SK-N-SH (cell line): ENCODE measurements at regions not wholly inside any gene's neighbourhood (a gene's known extent, or its start where the extent isn't known, plus 50 kb on each side); places are given as distances from the start of the nearest gene placed in this dataset.

Experiments used
- CTCF ChIA-PET: fragments of 300-600, 350-600 bp; formaldehyde crosslinking; extraction: SDS; loops from one replicate; lab custom pipeline; 2021; lab: Yijun Ruan, JAX
- POLR2A ChIA-PET: fragments of 350-600 bp; sonication (Branson Sonifier 250); formaldehyde crosslinking; extraction: SDS; loops from one replicate; lab custom pipeline; 2020; ENCODE audit warnings: antibody characterized with exemption, inconsistent platforms; lab: Yijun Ruan, JAX
- DNase-seq: peaks from one replicate; pipeline ENCODE4 v3.0.0; 2012
- H2AFZ ChIP-seq: fragments of 200-600 bp; sonication (generic); 2 replicates; pipeline ENCODE4 v1.8.1; 2016; ENCODE audit warnings: antibody characterized with exemption, mild to moderate bottlenecking, low read depth
- H3F3A ChIP-seq: fragments of 200-600 bp; sonication (generic); replicated peaks from 2 replicates; pipeline ENCODE3; 2016; ENCODE audit warnings: antibody characterized with exemption, mild to moderate bottlenecking; ENCODE audit not compliant: insufficient read depth
- H3K27ac ChIP-seq, 2 experiments: fragments of 200-500 bp in 1 of 2; fragments of 200-600 bp in 1 of 2; sonication (Bioruptor generic) in 1 of 2; sonication (generic), shearing (Covaris generic) in 1 of 2; 2 replicates each; pipeline versions ENCODE4 v1.5.1 to v1.6.1; 2014 to 2016; ENCODE audit warnings: low read depth in 2 of 2, inconsistent platforms in 1 of 2, low read length in 1 of 2, mild to moderate bottlenecking in 1 of 2, mixed read lengths in 1 of 2
- H3K27me3 ChIP-seq: fragments of 200-600 bp; sonication (generic), shearing (Covaris generic); 2 replicates; pipeline ENCODE4 v1.6.1; 2016; ENCODE audit warnings: mixed run types; ENCODE audit not compliant: insufficient read depth
- H3K36me3 ChIP-seq, 2 experiments: fragments of 200-500 bp in 1 of 2; fragments of 200-600 bp in 1 of 2; sonication (Bioruptor generic) in 1 of 2; sonication (generic) in 1 of 2; replicated peaks in 1 of 2; 2 replicates each; pipeline versions ENCODE3 to v1.5.1; 2014 to 2016; ENCODE audit warnings: low read length in 1 of 2, mild to moderate bottlenecking in 1 of 2; ENCODE audit not compliant: insufficient read depth in 2 of 2, control insufficient read depth in 1 of 2
- H3K4me1 ChIP-seq, 2 experiments: fragments of 200-500 bp in 1 of 2; fragments of 200-600 bp in 1 of 2; sonication (Bioruptor generic) in 1 of 2; sonication (generic), shearing (Covaris generic) in 1 of 2; 2 replicates each; pipeline versions ENCODE4 v1.5.1 to v1.6.1; 2014 to 2016; ENCODE audit warnings: low read depth in 1 of 2, low read length in 1 of 2, mixed run types in 1 of 2; ENCODE audit not compliant: insufficient read depth in 2 of 2, control insufficient read depth in 1 of 2
- H3K4me2 ChIP-seq: fragments of 200-600 bp; sonication (generic), shearing (Covaris generic); 2 replicates; pipeline ENCODE4 v1.6.1; 2017; ENCODE audit warnings: mixed run types
- H3K4me3 ChIP-seq, 2 experiments: fragments of 200-500 bp in 1 of 2; fragments of 200-600 bp in 1 of 2; sonication (Bioruptor generic) in 1 of 2; sonication (generic), shearing (Covaris generic) in 1 of 2; 2 replicates each; pipeline versions ENCODE4 v1.5.1 to v1.8.1; 2014 to 2016; ENCODE audit warnings: low read depth in 2 of 2, inconsistent platforms in 1 of 2, low read length in 1 of 2, mild to moderate bottlenecking in 1 of 2, mixed read lengths in 1 of 2, moderate library complexity in 1 of 2
- H3K79me2 ChIP-seq: fragments of 200-600 bp; sonication (generic); 2 replicates; pipeline ENCODE4 v1.8.1; 2017; ENCODE audit warnings: mild to moderate bottlenecking; ENCODE audit not compliant: insufficient read depth
- H3K9ac ChIP-seq: fragments of 200-600 bp; sonication (generic); 2 replicates; pipeline ENCODE4 v1.6.1; 2017; ENCODE audit warnings: mixed run types
- H3K9me2 ChIP-seq: fragments of 200-600 bp; sonication (generic); 2 replicates; pipeline ENCODE4 v1.6.1; 2017; ENCODE audit warnings: mixed run types
- H3K9me3 ChIP-seq: fragments of 200-600 bp; sonication (generic); 2 replicates; pipeline ENCODE4 v1.6.1; 2017; ENCODE audit warnings: mixed run types, mild to moderate bottlenecking, moderate library complexity
- H4K20me1 ChIP-seq: fragments of 200-600 bp; sonication (generic); 2 replicates; pipeline ENCODE4 v1.6.1; 2017; ENCODE audit warnings: mild to moderate bottlenecking, mixed run types; ENCODE audit not compliant: insufficient read depth
- CTCF ChIP-seq: fragments of 200-600 bp; sonication (generic); IDR thresholded peaks from 2 replicates; pipeline ENCODE4 v1.6.1; 2017; ENCODE audit warnings: antibody characterized with exemption, mild to moderate bottlenecking, moderate library complexity
- FOSL2 ChIP-seq: IDR thresholded peaks from 2 replicates; pipeline ENCODE4 v1.4.0; 2012; ENCODE audit warnings: low read depth, mild to moderate bottlenecking, moderate library complexity, borderline replicate concordance
- FOXJ3 ChIP-seq: sonication (generic); formaldehyde crosslinking; IDR thresholded peaks from 2 replicates; pipeline ENCODE4 v1.5.1; 2020; ENCODE audit warnings: mild to moderate bottlenecking, missing genetic modification reagents
- GABPA ChIP-seq: IDR thresholded peaks from 2 replicates; pipeline ENCODE4 v1.4.0; 2012; ENCODE audit warnings: low read depth, mild to moderate bottlenecking
- MAX ChIP-seq: IDR thresholded peaks from 2 replicates; pipeline ENCODE4 v1.4.0; 2012; ENCODE audit warnings: low read depth
- MEF2A ChIP-seq: IDR thresholded peaks from 2 replicates; pipeline ENCODE4 v1.4.0; 2012; ENCODE audit warnings: low read depth, borderline replicate concordance
- MXI1 ChIP-seq: IDR thresholded peaks from 2 replicates; pipeline ENCODE4 v1.6.1; 2012; ENCODE audit warnings: mild to moderate bottlenecking, low read depth, low read length, improper control_type of control experiment
- NFIC ChIP-seq: IDR thresholded peaks from 2 replicates; pipeline ENCODE4 v1.4.0; 2012; ENCODE audit warnings: borderline replicate concordance
- PBX3 ChIP-seq: IDR thresholded peaks from 2 replicates; pipeline ENCODE4; 2012
- POLR2AphosphoS5 ChIP-seq: IDR thresholded peaks from 2 replicates; pipeline ENCODE4 v1.6.1; 2012; ENCODE audit warnings: low read depth, low read length
- RAD21 ChIP-seq: IDR thresholded peaks from 2 replicates; pipeline ENCODE4 v1.6.1; 2012; ENCODE audit warnings: mild to moderate bottlenecking, low read length
- REST ChIP-seq: IDR thresholded peaks from 2 replicates; pipeline ENCODE4 v1.6.1; 2012; ENCODE audit warnings: mild to moderate bottlenecking, low read depth, low read length, moderate library complexity
- RFX5 ChIP-seq: IDR thresholded peaks from 2 replicates; pipeline ENCODE4 v1.6.1; 2012; ENCODE audit warnings: mild to moderate bottlenecking, improper control_type of control experiment, low read length
- SMC3 ChIP-seq: IDR thresholded peaks from 2 replicates; pipeline ENCODE4 v1.6.1; 2012; ENCODE audit warnings: low read depth, low read length, improper control_type of control experiment
- TEAD4 ChIP-seq: IDR thresholded peaks from 2 replicates; pipeline ENCODE4 v1.4.0; 2012; ENCODE audit warnings: mild to moderate bottlenecking, borderline replicate concordance; ENCODE audit not compliant: insufficient read depth
- YY1 ChIP-seq: IDR thresholded peaks from 2 replicates; pipeline ENCODE4 v1.4.0; 2012; ENCODE audit warnings: low read depth, mild to moderate bottlenecking
- WGBS: methylation state at CpG from one replicate; pipeline ENCODE4 v1.1.6; 2017; ENCODE audit warnings: low lambda C conversion rate; 5-methylcytosine and 5-hydroxymethylcytosine counted together

- no peak for DNase-seq
- POLR2A ChIA-PET = no interaction called here
- H3K36me3 ChIP-seq = no peaks in the 10 kb centered on the region
- no peak overlapping the region for H2AFZ ChIP-seq
- no peaks in the 10 kb centered on the region for H3K9me3 ChIP-seq
- WGBS = 37% methylated on average over 2 of the region's 2 CpGs
- H4K20me1 ChIP-seq = no peaks in the 10 kb centered on the region
- no peak overlapping the region for H3K27ac ChIP-seq
- no peaks in the 10 kb centered on the region for H3K9me2 ChIP-seq
- H3K27me3 ChIP-seq = no peaks in the 10 kb centered on the region
- TF ChIP-seq TEAD4 (no peak), MAX (no peak), REST (no peak), YY1 (no peak), CTCF (no peak), SMC3 (no peak), MEF2A (no peak), FOSL2 (no peak), NFIC (no peak), PBX3 (no peak), RFX5 (no peak), MXI1 (no peak), RAD21 (no peak), POLR2AphosphoS5 (no peak), GABPA (no peak), FOXJ3 (CRISPR knock-in tag) (no peak)
- no peak overlapping the region for H3K4me3 ChIP-seq
- H3K9ac ChIP-seq = no peak overlapping the region
- H3F3A ChIP-seq = no peaks in the 10 kb centered on the region
- H3K4me2 ChIP-seq = no peak overlapping the region
- CTCF ChIA-PET = no interaction called here
- H3K79me2 ChIP-seq = no peaks in the 10 kb centered on the region
- no peaks in the 10 kb centered on the region for H3K4me1 ChIP-seq
These were observed 855.3 kb downstream of the PCDH7 start for GRCh38 chr4:31575504-31575903.
